SK-N-SH treated with all-trans-retinoic acid at 6 μM for 48 hours (cell line): ENCODE measurements at regions not wholly inside any gene's neighbourhood (a gene's known extent, or its start where the extent isn't known, plus 50 kb on each side); places are given as distances from the start of the nearest gene placed in this dataset.

Experiments
- ARNTL ChIP-seq: fragments of 450-650 bp; formaldehyde crosslinking; IDR thresholded peaks from 2 replicates; pipeline ENCODE4 v1.5.0; 2020; ENCODE audit warnings: low read depth, mild to moderate bottlenecking, moderate library complexity, borderline replicate concordance
- CSDC2 ChIP-seq: fragments of 250-450 bp; sonication (Bioruptor Pico); IDR thresholded peaks from 2 replicates; pipeline ENCODE4 v1.5.0; 2020; ENCODE audit warnings: mild to moderate bottlenecking, moderate library complexity
- ESRRG ChIP-seq: fragments of 250-450 bp; sonication (Bioruptor Pico); IDR thresholded peaks from 2 replicates; pipeline ENCODE4 v1.6.1; 2021; ENCODE audit warnings: mild to moderate bottlenecking
- GLIS3 ChIP-seq: fragments of 250-450 bp; sonication (Bioruptor Pico); IDR thresholded peaks from 2 replicates; pipeline ENCODE4 v1.5.0; 2020; ENCODE audit warnings: mild to moderate bottlenecking, moderate library complexity
- RARB ChIP-seq: fragments of 250-450 bp; sonication (Bioruptor Pico); IDR thresholded peaks from 2 replicates; pipeline ENCODE4 v1.8.0; 2021; ENCODE audit warnings: mild to moderate bottlenecking, moderate library complexity
- ZFP30 ChIP-seq: fragments of 450-650 bp; formaldehyde crosslinking; IDR thresholded peaks from 2 replicates; pipeline ENCODE4 v1.5.0; 2022; ENCODE audit warnings: mild to moderate bottlenecking, moderate library complexity
- ZNF565 ChIP-seq: fragments of 450-650 bp; formaldehyde crosslinking; conservative IDR thresholded peaks from 2 replicates; pipeline ENCODE4 v1.5.0; 2020; ENCODE audit warnings: low read depth, mild to moderate bottlenecking, moderate library complexity
- TF ChIP-seq, protein P1 (sequence below): fragments of 250-450 bp; sonication (Bioruptor Pico); IDR thresholded peaks from 2 replicates; pipeline ENCODE4 v1.5.1; 2020; ENCODE audit warnings: low read depth, mild to moderate bottlenecking, moderate library complexity
- TF ChIP-seq, protein P2 (sequence below): fragments of 250-450 bp; sonication (Bioruptor Pico); IDR thresholded peaks from 2 replicates; pipeline ENCODE4 v1.5.0; 2020; ENCODE audit warnings: mild to moderate bottlenecking, moderate library complexity
- TF ChIP-seq, protein P3 (sequence below): fragments of 250-450 bp; sonication (Bioruptor Pico); IDR thresholded peaks from 2 replicates; pipeline ENCODE4 v1.8.0; 2020; ENCODE audit warnings: mild to moderate bottlenecking, moderate library complexity, borderline replicate concordance

DNA sequence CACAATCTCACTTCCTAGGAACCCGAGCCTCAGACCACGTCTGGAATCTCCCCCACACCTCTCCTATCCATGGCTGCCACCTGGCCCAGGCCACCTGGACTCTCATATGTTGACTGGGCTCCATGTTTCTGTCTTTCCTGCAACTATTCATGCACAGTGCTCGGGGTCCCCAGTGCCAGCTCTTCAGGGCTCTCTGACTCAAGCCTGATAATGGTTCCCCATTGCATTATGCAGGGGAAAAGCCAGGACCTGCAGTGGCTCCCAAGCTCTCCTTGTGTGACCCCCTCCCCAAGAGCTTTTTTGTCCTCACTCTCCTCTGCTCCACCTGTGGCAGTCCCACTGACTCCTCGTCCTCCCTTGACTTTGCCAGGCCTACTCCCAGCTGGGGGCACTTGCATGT is 417.6 kb downstream of the NPHP4 start:
- TF ChIP-seq, protein P1, sequence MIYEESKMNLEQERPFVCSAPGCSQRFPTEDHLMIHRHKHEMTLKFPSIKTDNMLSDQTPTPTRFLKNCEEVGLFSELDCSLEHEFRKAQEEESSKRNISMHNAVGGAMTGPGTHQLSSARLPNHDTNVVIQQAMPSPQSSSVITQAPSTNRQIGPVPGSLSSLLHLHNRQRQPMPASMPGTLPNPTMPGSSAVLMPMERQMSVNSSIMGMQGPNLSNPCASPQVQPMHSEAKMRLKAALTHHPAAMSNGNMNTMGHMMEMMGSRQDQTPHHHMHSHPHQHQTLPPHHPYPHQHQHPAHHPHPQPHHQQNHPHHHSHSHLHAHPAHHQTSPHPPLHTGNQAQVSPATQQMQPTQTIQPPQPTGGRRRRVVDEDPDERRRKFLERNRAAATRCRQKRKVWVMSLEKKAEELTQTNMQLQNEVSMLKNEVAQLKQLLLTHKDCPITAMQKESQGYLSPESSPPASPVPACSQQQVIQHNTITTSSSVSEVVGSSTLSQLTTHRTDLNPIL (CRISPR knock-in tag), result no peak
- TF ChIP-seq ARNTL (CRISPR knock-in tag) (no peak), ESRRG (CRISPR knock-in tag) (no peak), ZFP30 (CRISPR knock-in tag) (no peak), RARB (no peak), CSDC2 (CRISPR knock-in tag) (no peak), ZNF565 (no peak), GLIS3 (CRISPR knock-in tag) (no peak)
- TF ChIP-seq, protein P2, sequence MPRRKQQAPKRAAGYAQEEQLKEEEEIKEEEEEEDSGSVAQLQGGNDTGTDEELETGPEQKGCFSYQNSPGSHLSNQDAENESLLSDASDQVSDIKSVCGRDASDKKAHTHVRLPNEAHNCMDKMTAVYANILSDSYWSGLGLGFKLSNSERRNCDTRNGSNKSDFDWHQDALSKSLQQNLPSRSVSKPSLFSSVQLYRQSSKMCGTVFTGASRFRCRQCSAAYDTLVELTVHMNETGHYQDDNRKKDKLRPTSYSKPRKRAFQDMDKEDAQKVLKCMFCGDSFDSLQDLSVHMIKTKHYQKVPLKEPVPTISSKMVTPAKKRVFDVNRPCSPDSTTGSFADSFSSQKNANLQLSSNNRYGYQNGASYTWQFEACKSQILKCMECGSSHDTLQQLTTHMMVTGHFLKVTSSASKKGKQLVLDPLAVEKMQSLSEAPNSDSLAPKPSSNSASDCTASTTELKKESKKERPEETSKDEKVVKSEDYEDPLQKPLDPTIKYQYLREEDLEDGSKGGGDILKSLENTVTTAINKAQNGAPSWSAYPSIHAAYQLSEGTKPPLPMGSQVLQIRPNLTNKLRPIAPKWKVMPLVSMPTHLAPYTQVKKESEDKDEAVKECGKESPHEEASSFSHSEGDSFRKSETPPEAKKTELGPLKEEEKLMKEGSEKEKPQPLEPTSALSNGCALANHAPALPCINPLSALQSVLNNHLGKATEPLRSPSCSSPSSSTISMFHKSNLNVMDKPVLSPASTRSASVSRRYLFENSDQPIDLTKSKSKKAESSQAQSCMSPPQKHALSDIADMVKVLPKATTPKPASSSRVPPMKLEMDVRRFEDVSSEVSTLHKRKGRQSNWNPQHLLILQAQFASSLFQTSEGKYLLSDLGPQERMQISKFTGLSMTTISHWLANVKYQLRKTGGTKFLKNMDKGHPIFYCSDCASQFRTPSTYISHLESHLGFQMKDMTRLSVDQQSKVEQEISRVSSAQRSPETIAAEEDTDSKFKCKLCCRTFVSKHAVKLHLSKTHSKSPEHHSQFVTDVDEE (CRISPR knock-in tag), result no peak
- TF ChIP-seq, protein P3, sequence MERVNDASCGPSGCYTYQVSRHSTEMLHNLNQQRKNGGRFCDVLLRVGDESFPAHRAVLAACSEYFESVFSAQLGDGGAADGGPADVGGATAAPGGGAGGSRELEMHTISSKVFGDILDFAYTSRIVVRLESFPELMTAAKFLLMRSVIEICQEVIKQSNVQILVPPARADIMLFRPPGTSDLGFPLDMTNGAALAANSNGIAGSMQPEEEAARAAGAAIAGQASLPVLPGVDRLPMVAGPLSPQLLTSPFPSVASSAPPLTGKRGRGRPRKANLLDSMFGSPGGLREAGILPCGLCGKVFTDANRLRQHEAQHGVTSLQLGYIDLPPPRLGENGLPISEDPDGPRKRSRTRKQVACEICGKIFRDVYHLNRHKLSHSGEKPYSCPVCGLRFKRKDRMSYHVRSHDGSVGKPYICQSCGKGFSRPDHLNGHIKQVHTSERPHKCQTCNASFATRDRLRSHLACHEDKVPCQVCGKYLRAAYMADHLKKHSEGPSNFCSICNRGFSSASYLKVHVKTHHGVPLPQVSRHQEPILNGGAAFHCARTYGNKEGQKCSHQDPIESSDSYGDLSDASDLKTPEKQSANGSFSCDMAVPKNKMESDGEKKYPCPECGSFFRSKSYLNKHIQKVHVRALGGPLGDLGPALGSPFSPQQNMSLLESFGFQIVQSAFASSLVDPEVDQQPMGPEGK (CRISPR knock-in tag), result no peak
